Prostate gland (tissue), 2 donors: ENCODE measurements at regions not wholly inside any gene's neighbourhood (a gene's known extent, or its start where the extent isn't known, plus 50 kb on each side); places are given as distances from the start of the nearest gene placed in this dataset.

Source experiments
- POLR2AphosphoS5 ChIP-seq: sonication (generic); formaldehyde crosslinking; IDR thresholded peaks from one replicate; pipeline ENCODE4 v1.6.1; 2017; ENCODE audit warnings: antibody characterized with exemption
- TF ChIP-seq, protein P1 (sequence below), 4 experiments: fragments of 200-600 bp in 2 of 4; fragments of 450-650 bp in 2 of 4; sonication (generic) in 2 of 4; IDR thresholded peaks; 1 replicate in 3 of 4; 2 replicates in 1 of 4; pipeline ENCODE4 v1.5.1; 2016 to 2019; ENCODE audit warnings: antibody characterized with exemption in 4 of 4, mild to moderate bottlenecking in 2 of 4, moderate library complexity in 2 of 4

DNA sequence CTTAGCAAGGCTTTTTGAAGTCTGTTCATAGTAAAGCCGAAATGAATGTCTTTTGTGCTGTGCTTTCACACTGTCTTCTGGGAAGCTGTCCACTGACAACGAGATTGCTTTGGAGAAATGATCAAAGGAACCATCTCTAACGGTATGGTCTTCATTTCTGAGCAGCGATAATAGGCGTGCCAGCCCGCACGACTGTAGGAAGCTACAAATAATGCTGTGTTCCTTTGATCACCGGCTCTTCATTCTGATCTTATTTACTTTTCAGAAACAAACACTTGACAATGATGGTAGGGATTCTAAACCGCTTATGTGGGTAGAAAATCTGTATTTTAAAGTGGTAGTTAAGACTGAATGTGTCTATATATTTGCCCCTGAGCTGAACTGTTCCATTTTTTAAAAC, 306.6 kb upstream of the EXOC2 start:
- TF ChIP-seq, protein P1, sequence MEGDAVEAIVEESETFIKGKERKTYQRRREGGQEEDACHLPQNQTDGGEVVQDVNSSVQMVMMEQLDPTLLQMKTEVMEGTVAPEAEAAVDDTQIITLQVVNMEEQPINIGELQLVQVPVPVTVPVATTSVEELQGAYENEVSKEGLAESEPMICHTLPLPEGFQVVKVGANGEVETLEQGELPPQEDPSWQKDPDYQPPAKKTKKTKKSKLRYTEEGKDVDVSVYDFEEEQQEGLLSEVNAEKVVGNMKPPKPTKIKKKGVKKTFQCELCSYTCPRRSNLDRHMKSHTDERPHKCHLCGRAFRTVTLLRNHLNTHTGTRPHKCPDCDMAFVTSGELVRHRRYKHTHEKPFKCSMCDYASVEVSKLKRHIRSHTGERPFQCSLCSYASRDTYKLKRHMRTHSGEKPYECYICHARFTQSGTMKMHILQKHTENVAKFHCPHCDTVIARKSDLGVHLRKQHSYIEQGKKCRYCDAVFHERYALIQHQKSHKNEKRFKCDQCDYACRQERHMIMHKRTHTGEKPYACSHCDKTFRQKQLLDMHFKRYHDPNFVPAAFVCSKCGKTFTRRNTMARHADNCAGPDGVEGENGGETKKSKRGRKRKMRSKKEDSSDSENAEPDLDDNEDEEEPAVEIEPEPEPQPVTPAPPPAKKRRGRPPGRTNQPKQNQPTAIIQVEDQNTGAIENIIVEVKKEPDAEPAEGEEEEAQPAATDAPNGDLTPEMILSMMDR (IDR thresholded peaks at IDR 0.05), result no peak
- TF ChIP-seq POLR2AphosphoS5, result no peak
